ENCODE measurements at regions not wholly inside any gene's neighbourhood (a gene's known extent, or its start where the extent isn't known, plus 50 kb on each side); places are given as distances from the start of the nearest gene placed in this dataset.

GRCh38 chr17:36818134-36818825, 119.0 kb upstream of the LHX1 start:
- no peak for DNase-seq

- no peak for DNase-seq
These were observed 113.2 kb upstream of the LHX1 start for GRCh38 chr17:36823850-36824677.

- no peak for DNase-seq
These were observed 112.6 kb upstream of the LHX1 start for GRCh38 chr17:36824678-36825101.

GRCh38 chr17:36825113-36825512, 112.2 kb upstream of the LHX1 start:
- DNase-seq = no peak

- no peak for DNase-seq
These were observed 111.8 kb upstream of the LHX1 start for GRCh38 chr17:36825521-36825920.

GRCh38 chr17:36825951-36826350, 111.3 kb upstream of the LHX1 start:
- no peak for DNase-seq

GRCh38 chr17:36827081-36827480, 110.2 kb upstream of the LHX1 start:
- DNase-seq = no peak

GRCh38 chr17:36829676-36830075, 107.6 kb upstream of the LHX1 start:
- DNase-seq = no peak

- DNase-seq = no peak
These were observed 104.0 kb upstream of the LHX1 start for GRCh38 chr17:36833279-36833678.

- no peak for DNase-seq
These were observed 102.2 kb upstream of the LHX1 start for GRCh38 chr17:36835036-36835435.

- DNase-seq = no peak
These were observed 99.9 kb upstream of the LHX1 start for GRCh38 chr17:36837195-36837938.

- no peak for DNase-seq
These were observed 99.4 kb upstream of the LHX1 start for GRCh38 chr17:36837939-36838272.

- DNase-seq = no peak
These were observed 98.0 kb upstream of the LHX1 start for GRCh38 chr17:36839256-36839655.

- no peak for DNase-seq
These were observed 96.5 kb upstream of the LHX1 start for GRCh38 chr17:36840796-36841195.

GRCh38 chr17:36842231-36842819, 95.0 kb upstream of the LHX1 start:
- no peak for DNase-seq

GRCh38 chr17:36842963-36843558, 94.2 kb upstream of the LHX1 start:
- no peak for DNase-seq

GRCh38 chr17:36844013-36844412, 93.3 kb upstream of the LHX1 start:
- DNase-seq = no peak

GRCh38 chr17:36844601-36845000, 92.7 kb upstream of the LHX1 start:
- DNase-seq = no peak

- no peak for DNase-seq
These were observed 91.4 kb upstream of the LHX1 start for GRCh38 chr17:36845916-36846315.

- DNase-seq = no peak
These were observed 90.6 kb upstream of the LHX1 start for GRCh38 chr17:36846410-36847292.

- no peak for DNase-seq
These were observed 89.0 kb upstream of the LHX1 start for GRCh38 chr17:36848008-36848902.
